AG10803 (cell line): ENCODE measurements at regions not wholly inside any gene's neighbourhood (a gene's known extent, or its start where the extent isn't known, plus 50 kb on each side); places are given as distances from the start of the nearest gene placed in this dataset.

Source experiments
- DNase-seq: peaks from one replicate; pipeline ENCODE4 v3.0.0; 2010; ENCODE audit warnings: low read depth
- H3K4me3 ChIP-seq: 2 replicates; pipeline ENCODE4 v1.5.1; 2011; ENCODE audit warnings: mild to moderate bottlenecking, low read length, control low read depth
- CTCF ChIP-seq: conservative IDR thresholded peaks from 2 replicates; pipeline ENCODE4 v1.5.1; 2011; ENCODE audit warnings: mild to moderate bottlenecking, low read length, control low read depth, inconsistent platforms

GRCh38 chrX:14124562-14124961 is 94.9 kb upstream of the GEMIN8 start:
- no peak for DNase-seq
- no peak for TF ChIP-seq CTCF
- H3K4me3 ChIP-seq: no peak overlapping the region

GRCh38 chrX:14095702-14096101 is 66.0 kb upstream of the GEMIN8 start:
- peak overlapping the region; percentile 29; the same call in 1 of the 2 replicates for H3K4me3 ChIP-seq

GRCh38 chrX:14094191-14094590 is 64.5 kb upstream of the GEMIN8 start:
- DNase-seq: no peak
- no peak overlapping the region for H3K4me3 ChIP-seq

More at GRCh38 chrX:14095702-14096101, 66.0 kb upstream of the GEMIN8 start:
- peak; percentile 75 for TF ChIP-seq CTCF
- DNase-seq: peak; percentile 60

GRCh38 chrX:14084466-14084865 is 54.8 kb upstream of the GEMIN8 start:
- TF ChIP-seq CTCF: no peak
- DNase-seq: no peak
- H3K4me3 ChIP-seq: no peak overlapping the region

More at GRCh38 chrX:14094191-14094590, 64.5 kb upstream of the GEMIN8 start:
- no peak for TF ChIP-seq CTCF

- DNase-seq: no peak
- no peak for TF ChIP-seq CTCF
Measured at GRCh38 chrX:14083783-14084182, 54.1 kb upstream of the GEMIN8 start.

GRCh38 chrX:14079891-14080430 is 50.3 kb upstream of the GEMIN8 start:
- no peak overlapping the region for H3K4me3 ChIP-seq
- no peak for DNase-seq
- TF ChIP-seq CTCF: no peak

More at GRCh38 chrX:14083783-14084182, 54.1 kb upstream of the GEMIN8 start:
- no peak overlapping the region for H3K4me3 ChIP-seq
